ENCODE measurements at regions not wholly inside any gene's neighbourhood (a gene's known extent, or its start where the extent isn't known, plus 50 kb on each side); places are given as distances from the start of the nearest gene placed in this dataset.

- no peak overlapping the region for H3K27ac ChIP-seq
- no peaks in the 10 kb centered on the region for H3K4me1 ChIP-seq
- H3K4me3 ChIP-seq = no peak overlapping the region
- H3K9me3 ChIP-seq = no peaks in the 10 kb centered on the region
- 50 to 58% methylated on average over 2 of the region's 2 CpGs for WGBS, 2 donors (ENCODE audit: low coverage in 1 of 2)
- no peaks in the 10 kb centered on the region for H3K36me3 ChIP-seq
- ATAC-seq = no peak
- no peaks in the 10 kb centered on the region for H3K27me3 ChIP-seq
- no peak for TF ChIP-seq CTCF (IDR thresholded peaks at IDR 0.05)
- no peak for TF ChIP-seq POLR2A (IDR thresholded peaks at IDR 0.05)
- TF ChIP-seq EP300 (IDR thresholded peaks at IDR 0.05) = no peak
- no peak for TF ChIP-seq POLR2AphosphoS5 (IDR thresholded peaks at IDR 0.05)
Observed at GRCh38 chr13:86080340-86080995, 281.2 kb upstream of the SLITRK6 start.

- ATAC-seq = no peak
- WGBS, 2 donors (ENCODE audit: low coverage in 1 of 2) = 50 to 72% methylated on average over 4 of the region's 4 CpGs
- Histone ChIP-seq H3K4me3 (no peak overlapping the region), H3K27ac (no peak overlapping the region), H3K27me3 (no peaks in the 10 kb centered on the region), H3K36me3 (no peaks in the 10 kb centered on the region), H3K9me3 (no peaks in the 10 kb centered on the region), H3K4me1 (no peaks in the 10 kb centered on the region)
- no peak for TF ChIP-seq CTCF (IDR thresholded peaks at IDR 0.05)
- no peak for TF ChIP-seq POLR2A (IDR thresholded peaks at IDR 0.05)
- no peak for TF ChIP-seq EP300 (IDR thresholded peaks at IDR 0.05)
- TF ChIP-seq POLR2AphosphoS5 (IDR thresholded peaks at IDR 0.05) = no peak
Observed at GRCh38 chr13:86066611-86067365, 267.6 kb upstream of the SLITRK6 start.

- no peak overlapping the region for H3K4me3 ChIP-seq
- ATAC-seq = no peak
- no peaks in the 10 kb centered on the region for H3K4me1 ChIP-seq
- TF ChIP-seq POLR2A (IDR thresholded peaks at IDR 0.05) = no peak
- WGBS, 2 donors (ENCODE audit: low coverage in 1 of 2) = 82 to 97% methylated on average over 3 of the region's 3 CpGs
- H3K27ac ChIP-seq = no peak overlapping the region
- H3K27me3 ChIP-seq = no peaks in the 10 kb centered on the region
- H3K36me3 ChIP-seq = no peaks in the 10 kb centered on the region
- peaks cover 0 to 13% (median 0%) of the 10 kb centered on the region in 3 donors for H3K9me3 ChIP-seq
Observed at GRCh38 chr13:86052141-86052540, 252.9 kb upstream of the SLITRK6 start.

GRCh38 chr13:86051134-86052103, 252.2 kb upstream of the SLITRK6 start:
- H3K36me3 ChIP-seq = no peaks in the 10 kb centered on the region
- H3K27me3 ChIP-seq = no peaks in the 10 kb centered on the region
- H3K9me3 ChIP-seq = peaks cover 0 to 13% (median 0%) of the 10 kb centered on the region in 3 donors
- WGBS, 2 donors (ENCODE audit: low coverage in 1 of 2) = 87 to 97% methylated on average over 2 to 3 of the region's 5 CpGs
- ATAC-seq = no peak
- H3K27ac ChIP-seq = no peak overlapping the region
- no peaks in the 10 kb centered on the region for H3K4me1 ChIP-seq
- TF ChIP-seq EP300 (IDR thresholded peaks at IDR 0.05) = no peak
- H3K4me3 ChIP-seq = no peak overlapping the region

GRCh38 chr13:86038490-86038889, 239.3 kb upstream of the SLITRK6 start:
- Histone ChIP-seq H3K9me3 (no peaks in the 10 kb centered on the region), H3K27me3 (no peaks in the 10 kb centered on the region), H3K27ac (no peak overlapping the region), H3K4me1 (no peaks in the 10 kb centered on the region), H3K36me3 (no peaks in the 10 kb centered on the region), H3K4me3 (no peak overlapping the region)
- WGBS, 2 donors (ENCODE audit: low coverage in 1 of 2) = 86 to 96% methylated on average over 2 to 3 of the region's 3 CpGs
- no peak for ATAC-seq
- no peak for TF ChIP-seq POLR2AphosphoS5 (IDR thresholded peaks at IDR 0.05)
- no peak for TF ChIP-seq CTCF (IDR thresholded peaks at IDR 0.05)
- TF ChIP-seq EP300 (IDR thresholded peaks at IDR 0.05) = no peak
- TF ChIP-seq POLR2A (IDR thresholded peaks at IDR 0.05) = no peak

Data from gastroesophageal sphincter (tissue), 4 donors.